Kidney (tissue), 13 donors: ENCODE measurements at regions not wholly inside any gene's neighbourhood (a gene's known extent, or its start where the extent isn't known, plus 50 kb on each side); places are given as distances from the start of the nearest gene placed in this dataset.
A peak's percentile ranks its signal among the peaks of the same experiment; 100 is the strongest.

ENCODE experiments used
- DNase-seq, 5 donors: peaks; one replicate each; pipeline ENCODE4 v3.0.0-alpha.2; 2013 to 2020
- FAIRE-seq: peaks from 2 replicates; lab custom pipeline; 2012; peaks lifted over from hg19 to GRCh38; lab: Jason Lieb, UNC
- H3K27ac ChIP-seq, 2 donors: one replicate each; pipeline ENCODE4 v1.7.0; 2013; ENCODE audit warnings: low read depth in 2 of 2, low read length in 2 of 2, inconsistent platforms in 1 of 2
- H3K27me3 ChIP-seq: one replicate; pipeline ENCODE4 v1.7.1; 2013; ENCODE audit warnings: low read length, inconsistent platforms; ENCODE audit not compliant: control insufficient read depth, insufficient read depth
- H3K36me3 ChIP-seq, 3 donors: one replicate each; pipeline versions ENCODE4 v1.7.0 to v1.7.1; 2013; ENCODE audit warnings: low read length in 3 of 3, control low read depth in 1 of 3, inconsistent platforms in 1 of 3; ENCODE audit not compliant: insufficient read depth in 3 of 3, control insufficient read depth in 2 of 3
- H3K4me1 ChIP-seq, 3 donors: one replicate each; pipeline versions ENCODE4 v1.7.0 to v1.7.1; 2013; ENCODE audit warnings: low read length in 3 of 3, inconsistent platforms in 1 of 3, low read depth in 1 of 3; ENCODE audit not compliant: control insufficient read depth in 2 of 3, insufficient read depth in 2 of 3
- H3K4me3 ChIP-seq, 3 donors: one replicate each; pipeline versions ENCODE4 v1.7.0 to v1.8.1; 2013; ENCODE audit warnings: low read length in 3 of 3, control low read depth in 1 of 3, inconsistent platforms in 1 of 3
- H3K9ac ChIP-seq, 3 donors: one replicate each; pipeline versions ENCODE4 v1.7.0 to v1.7.1; 2013; ENCODE audit warnings: low read length in 3 of 3, control low read depth in 1 of 3, inconsistent platforms in 1 of 3
- H3K9me3 ChIP-seq, 3 donors: one replicate each; pipeline versions ENCODE4 v1.7.0 to v1.7.1; 2013; ENCODE audit warnings: low read length in 3 of 3, control low read depth in 1 of 3, inconsistent platforms in 1 of 3; ENCODE audit not compliant: control insufficient read depth in 2 of 3, insufficient read depth in 1 of 3
- CTCF ChIP-seq: IDR thresholded peaks from 3 replicates; pipeline ENCODE4 v1.5.1; 2012; ENCODE audit warnings: mild to moderate bottlenecking, moderate library complexity, borderline replicate concordance; ENCODE audit not compliant: insufficient read depth; ENCODE audit errors: extremely low read depth
- intact Hi-C: fragments of 100-400 bp; cut with DNase I; formaldehyde crosslinking; loops from one replicate; pipeline ENCODE4 v1.11.1; 2022
- donor health status: control.
- donor health status: control.
- donor health status: control.
- donor health status: control.
- donor health status: control.
- donor health status: DM: yes; HTN: yes; CAD: no.
- donor health status: Normal renal cell carcinoma (clear cell type).

DNA sequence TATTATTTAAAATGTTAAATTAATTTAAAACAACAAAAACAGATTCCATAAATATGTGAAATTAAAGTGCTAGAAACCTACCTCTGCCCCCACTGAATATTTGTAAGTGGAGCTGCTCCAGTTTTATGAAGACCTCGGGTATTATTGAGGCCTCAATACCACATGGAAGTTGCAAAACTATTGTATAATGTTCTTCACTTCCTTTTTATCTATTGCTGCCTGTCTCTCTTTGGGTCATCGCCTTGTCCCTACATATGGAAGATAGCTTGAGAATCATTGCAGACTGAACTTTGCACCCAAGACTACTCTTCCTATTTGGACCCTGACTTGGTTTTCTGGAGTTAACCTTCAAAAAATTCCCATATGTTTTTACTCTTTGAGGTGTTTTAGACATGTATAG, 212.1 kb upstream of the NETO1 start:
- no peak for FAIRE-seq
- Histone ChIP-seq H3K4me1 (no peaks in the 10 kb centered on the region), H3K4me3 (no peak overlapping the region), H3K9me3 (no peaks in the 10 kb centered on the region), H3K27me3 (no peaks in the 10 kb centered on the region), H3K9ac (no peak overlapping the region), H3K36me3 (no peaks in the 10 kb centered on the region), H3K27ac (no peak overlapping the region)
- DNase-seq = no peak
- no peak for TF ChIP-seq CTCF
- intact Hi-C loops = no loop called here

DNA sequence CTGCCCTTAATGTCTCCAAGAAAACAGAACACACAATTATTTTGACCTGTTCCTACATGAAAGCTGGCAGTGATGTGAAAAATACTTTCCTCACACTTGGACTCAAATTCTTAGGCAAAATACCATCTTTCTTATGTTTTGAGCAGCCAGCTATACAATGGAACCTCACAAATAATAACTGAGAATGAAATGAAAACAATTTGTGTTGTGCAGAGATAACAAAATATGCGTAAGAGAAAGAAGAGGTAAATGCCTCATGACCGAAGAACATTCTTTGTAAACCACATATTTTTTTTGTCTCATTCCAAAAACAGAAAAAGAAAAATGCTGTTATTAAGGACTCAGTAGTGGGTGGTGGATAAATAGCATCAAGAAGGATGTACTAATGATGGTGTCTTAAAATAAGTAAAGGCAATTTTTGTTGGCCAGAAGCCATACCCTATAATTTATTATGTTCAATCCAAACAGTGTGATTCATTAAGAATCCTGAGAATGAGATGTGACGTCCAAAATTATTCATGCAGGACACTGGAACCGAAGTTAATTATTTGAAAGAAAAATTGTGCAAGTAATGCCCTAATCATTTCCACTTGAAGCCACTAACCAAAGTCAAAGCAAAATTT, 193.0 kb upstream of the NETO1 start:
- intact Hi-C loops = no loop called here
- DNase-seq (peak in 1 of 5 donors; percentile 13), FAIRE-seq (no peak)
- Histone ChIP-seq H3K27ac (no peak overlapping the region), H3K4me3 (no peak overlapping the region), H3K9ac (no peak overlapping the region), H3K4me1 (no peaks in the 10 kb centered on the region), H3K27me3 (no peaks in the 10 kb centered on the region), H3K9me3 (no peaks in the 10 kb centered on the region), H3K36me3 (no peaks in the 10 kb centered on the region)
- TF ChIP-seq CTCF = no peak

GRCh38 chr18:73059280-73059679, 191.5 kb upstream of the NETO1 start:
- no peaks in the 10 kb centered on the region for H3K9me3 ChIP-seq
- no peak overlapping the region for H3K9ac ChIP-seq
- intact Hi-C loops = no loop called here
- no peak for TF ChIP-seq CTCF
- H3K36me3 ChIP-seq = no peaks in the 10 kb centered on the region
- H3K4me3 ChIP-seq = no peak overlapping the region
- no peaks in the 10 kb centered on the region for H3K4me1 ChIP-seq
- DNase-seq = no peak
- no peak overlapping the region for H3K27ac ChIP-seq
- FAIRE-seq = no peak
- no peaks in the 10 kb centered on the region for H3K27me3 ChIP-seq

DNA sequence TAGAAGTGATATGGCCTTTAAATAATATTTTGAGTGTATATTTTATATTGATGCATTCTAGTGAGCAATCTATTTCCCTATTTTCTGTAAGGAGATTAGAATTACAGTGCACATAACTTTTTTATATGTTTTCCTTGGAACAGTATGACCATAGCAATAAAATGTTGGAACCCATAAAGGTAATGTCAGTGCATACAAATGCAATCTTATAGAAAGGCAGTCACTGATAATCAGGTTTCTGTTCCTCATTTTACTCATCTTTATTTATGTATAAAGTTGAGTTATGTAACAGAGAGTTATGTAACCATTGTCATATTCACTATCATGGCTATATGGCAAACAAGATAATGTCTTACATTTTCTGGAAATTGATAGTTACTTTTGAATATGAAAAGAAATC, 179.9 kb upstream of the NETO1 start:
- Histone ChIP-seq H3K4me3 (no peak overlapping the region), H3K4me1 (no peaks in the 10 kb centered on the region), H3K27ac (no peak overlapping the region), H3K36me3 (no peaks in the 10 kb centered on the region), H3K9me3 (peaks cover 0 to 5% (median 0%) of the 10 kb centered on the region in 3 donors), H3K27me3 (no peaks in the 10 kb centered on the region), H3K9ac (no peak overlapping the region)
- DNase-seq = no peak
- no peak for TF ChIP-seq CTCF
- no peak for FAIRE-seq
- intact Hi-C loops = no loop called here
